HG03520 (cell line): ENCODE measurements at regions not wholly inside any gene's neighbourhood (a gene's known extent, or its start where the extent isn't known, plus 50 kb on each side); places are given as distances from the start of the nearest gene placed in this dataset.

Source experiments
- ATAC-seq: cut with Tn5 transposase; IDR thresholded peaks from one replicate; pipeline ENCODE4 v1.9.1; 2021; ENCODE audit warnings: mild to moderate bottlenecking, moderate library complexity; ENCODE audit not compliant: unreplicated experiment

DNA sequence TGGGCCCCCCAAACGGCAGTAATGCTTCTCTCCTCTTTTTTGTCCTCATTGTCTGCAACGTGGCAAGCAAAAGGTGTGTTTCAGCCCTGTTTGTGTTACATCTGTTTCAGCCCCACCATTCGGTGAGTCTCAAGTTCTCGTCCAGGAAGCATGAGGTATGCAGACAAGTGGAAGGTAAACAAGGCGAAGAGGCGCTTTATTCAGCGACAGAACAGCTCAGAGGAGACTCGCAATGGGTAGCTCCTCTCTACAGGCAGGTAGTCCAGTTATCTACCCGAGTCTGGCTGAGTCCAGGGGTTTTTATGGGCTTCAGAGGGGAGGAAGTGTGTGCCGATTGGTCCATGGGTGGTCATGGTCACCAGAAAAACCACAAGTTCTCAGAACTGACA lies 733.4 kb upstream of the CDH7 start:
- no peak for ATAC-seq

DNA sequence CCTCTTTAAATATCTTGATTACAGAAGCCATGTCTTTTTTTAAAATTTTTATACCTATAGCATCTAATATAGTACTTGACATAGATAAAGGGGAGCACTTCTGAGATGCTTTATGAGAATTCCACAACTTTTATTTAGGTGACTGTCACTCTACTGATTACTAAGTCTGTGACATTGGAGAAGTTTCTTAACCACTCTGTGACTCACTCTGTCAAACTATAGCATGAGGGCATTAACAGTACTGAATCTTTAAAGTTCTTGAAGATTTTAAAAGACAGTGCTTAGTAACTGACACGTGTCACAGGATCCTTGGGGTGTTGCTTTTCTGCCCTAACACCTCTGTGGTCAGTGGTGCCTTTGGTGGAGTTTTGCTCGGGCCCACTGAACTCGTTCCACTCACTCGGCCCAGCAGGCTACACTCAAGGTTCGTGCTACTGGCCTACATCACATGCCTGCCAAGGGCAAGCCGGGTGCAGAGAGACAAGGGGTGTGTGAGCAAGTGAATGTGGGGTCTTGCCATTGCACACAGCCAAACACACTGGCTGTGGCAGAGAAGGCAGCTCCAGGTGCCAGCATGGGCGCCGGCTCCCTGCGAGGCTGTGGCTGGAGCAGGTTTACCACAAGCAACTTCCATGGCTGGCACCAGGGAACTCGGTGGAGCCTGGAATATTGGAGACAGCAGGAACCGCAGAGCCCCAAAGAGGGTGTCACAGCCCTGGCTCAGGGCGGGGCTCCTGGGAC lies 734.0 kb upstream of the CDH7 start:
- ATAC-seq: no peak

DNA sequence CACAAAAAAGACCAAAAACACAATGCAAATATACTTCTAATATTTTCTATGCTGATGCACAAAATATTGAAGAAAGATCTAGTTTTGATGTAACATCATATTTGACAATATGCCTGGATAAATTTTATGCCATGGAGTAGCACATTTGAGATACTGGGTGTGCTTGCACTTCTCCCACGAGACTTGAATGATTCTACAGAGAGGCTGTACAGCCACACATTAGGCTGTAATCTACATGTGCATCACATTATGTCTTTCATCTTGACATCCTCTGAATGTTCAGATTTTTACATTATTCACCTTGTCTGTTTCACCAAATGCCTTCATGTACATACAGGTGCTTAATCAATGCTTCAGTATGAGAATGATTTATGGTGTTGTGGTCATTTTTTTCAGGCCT lies 756.4 kb upstream of the CDH7 start:
- ATAC-seq: no peak

DNA sequence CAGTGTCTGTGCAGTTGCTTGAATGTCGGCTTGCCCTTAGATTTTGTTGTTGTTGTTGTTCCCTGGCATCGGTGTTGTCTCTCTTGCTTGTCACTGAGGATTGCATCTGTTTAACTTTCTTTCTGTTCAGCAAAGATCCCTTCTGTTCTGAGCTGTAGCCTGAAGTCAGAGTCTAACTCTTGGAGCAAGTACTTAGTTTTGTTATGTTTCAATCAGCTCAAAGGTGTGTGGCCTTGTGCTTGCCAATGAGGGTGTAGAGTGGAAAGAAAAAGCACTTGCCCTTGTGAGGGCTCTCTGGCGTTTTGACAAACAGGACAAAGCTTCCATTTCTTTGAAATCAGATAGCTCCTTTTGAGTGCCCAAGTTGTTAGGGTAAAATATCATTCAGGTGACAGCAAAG lies 757.1 kb upstream of the CDH7 start:
- no peak for ATAC-seq

DNA sequence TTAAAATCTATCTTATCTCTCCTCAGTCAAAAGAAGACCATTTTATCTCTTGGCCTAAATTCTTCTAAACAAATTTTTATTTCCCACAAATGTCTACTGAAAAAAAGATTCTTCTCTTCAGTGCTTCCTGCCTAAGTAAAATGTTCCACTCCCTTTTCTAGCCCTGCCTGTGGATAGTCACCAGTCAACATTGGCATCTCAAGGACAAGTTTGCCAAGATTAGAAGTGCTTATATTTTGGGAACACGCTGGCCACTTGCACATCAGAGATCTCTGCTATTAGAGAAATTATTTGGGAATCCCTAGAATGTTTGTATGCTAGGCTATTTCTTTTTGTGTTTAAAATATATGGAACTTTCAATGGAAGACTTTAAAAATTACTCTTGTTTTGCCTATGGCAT lies 758.2 kb upstream of the CDH7 start:
- no peak for ATAC-seq

DNA sequence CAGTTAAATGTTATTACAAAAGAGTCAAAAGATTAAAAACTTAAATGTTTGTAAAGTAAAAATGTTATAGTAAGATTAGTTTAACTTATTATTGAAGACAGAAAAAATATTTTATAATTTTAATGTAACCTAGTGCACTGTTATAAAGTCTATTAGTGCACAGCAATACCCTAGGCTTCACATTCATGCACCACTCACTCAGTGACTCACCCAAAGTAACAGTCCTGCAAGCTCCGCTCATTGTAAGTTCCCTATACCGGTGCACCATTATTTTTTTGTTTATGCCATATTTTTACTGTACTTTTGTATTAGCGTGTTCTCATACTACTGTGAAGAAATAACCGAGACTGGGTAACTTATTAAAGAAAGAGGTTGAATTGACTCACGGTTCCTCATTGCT lies 759.7 kb upstream of the CDH7 start:
- no peak for ATAC-seq

DNA sequence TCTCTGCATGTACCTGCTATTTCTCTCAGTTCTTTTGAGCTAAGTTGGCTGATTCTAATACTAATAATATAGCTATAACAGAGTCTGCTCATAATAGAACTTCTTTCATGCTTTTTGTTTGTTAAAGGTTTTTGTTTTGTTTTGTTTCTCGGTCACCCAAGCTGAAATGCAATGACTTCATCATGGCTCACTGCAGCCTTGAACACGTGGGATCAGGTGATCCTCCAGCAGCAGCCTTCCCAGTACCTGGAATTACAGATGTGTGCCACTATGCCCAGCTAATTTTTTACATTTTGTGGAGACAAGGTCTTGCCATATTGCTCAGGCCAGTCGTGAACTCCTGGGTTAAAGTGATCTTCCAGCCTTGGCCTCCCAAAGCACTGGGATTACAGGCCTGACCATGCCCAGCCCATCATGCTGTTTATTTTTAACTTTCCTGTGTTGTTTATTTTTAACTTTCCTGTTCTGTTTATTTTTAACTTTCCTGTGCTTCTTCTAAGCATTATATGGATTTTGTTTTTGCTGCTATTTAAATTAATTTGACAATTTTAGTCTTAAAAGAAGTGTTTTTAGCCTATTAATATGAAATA lies 763.8 kb upstream of the CDH7 start:
- no peak for ATAC-seq

DNA sequence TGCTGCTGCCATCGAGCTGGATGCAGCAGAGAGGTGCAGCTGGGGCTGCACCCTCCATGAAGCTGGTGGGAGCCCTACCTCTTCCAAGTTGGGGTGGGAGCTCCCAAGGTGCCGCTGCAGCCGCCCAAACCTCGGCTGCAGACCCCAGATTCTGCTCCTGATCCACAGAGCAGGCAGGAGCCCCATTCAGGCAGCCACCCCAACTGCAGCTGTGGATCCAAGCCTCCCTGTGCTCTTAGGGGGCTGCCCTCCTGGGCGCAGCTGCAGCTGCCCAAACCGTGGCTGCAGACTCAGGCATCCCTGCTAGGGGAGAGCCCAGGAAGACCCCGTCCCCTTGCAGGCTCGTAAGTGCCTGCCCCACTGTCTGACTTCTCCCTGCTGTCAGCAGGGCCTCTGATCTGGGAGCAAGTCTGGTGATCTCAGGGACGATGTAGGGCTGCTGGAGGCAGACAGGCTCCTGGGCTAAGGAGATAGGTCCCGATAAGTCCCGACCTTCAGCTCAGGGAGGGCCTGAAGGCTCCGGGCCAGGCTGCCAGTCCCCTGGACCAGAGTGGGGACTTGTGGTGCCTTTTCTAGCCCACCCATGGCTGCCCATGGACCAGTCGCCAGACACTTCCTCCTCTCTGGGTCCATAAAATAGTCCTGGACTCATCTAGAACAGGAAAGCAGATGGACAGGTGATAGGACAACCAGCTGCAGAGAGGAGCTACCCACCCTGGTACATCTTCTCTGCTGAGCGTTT lies 767.1 kb upstream of the CDH7 start:
- no peak for ATAC-seq

DNA sequence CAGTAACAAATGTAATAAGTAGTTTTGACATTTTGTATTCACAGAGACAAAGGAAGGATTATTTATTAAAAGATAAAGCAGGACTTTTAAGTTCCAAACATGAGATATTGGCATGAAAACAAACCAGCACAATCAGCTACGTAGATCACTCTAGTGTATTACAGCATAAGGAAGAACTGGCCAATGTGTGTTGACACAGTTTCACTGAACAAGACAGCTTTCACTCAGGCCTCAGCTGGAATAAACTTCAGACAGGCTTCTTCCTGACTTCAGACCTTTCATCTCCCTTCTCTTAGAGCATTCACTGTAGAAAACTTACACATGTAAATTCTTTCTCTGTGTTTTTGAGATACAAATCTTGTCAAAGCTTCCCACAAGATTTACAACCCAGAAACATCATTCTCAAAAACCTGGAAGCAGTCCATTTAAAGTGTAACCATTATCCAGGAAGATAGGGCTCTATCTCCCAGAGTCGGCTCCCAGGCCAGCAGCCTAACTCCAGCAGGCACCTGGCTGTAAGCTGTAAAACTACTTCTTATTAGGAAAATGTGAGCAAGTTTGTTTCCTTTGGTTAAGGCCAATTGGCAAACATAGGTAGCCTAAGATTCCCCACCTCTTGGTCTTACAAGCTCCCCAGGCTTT lies 768.3 kb upstream of the CDH7 start:
- ATAC-seq: no peak

DNA sequence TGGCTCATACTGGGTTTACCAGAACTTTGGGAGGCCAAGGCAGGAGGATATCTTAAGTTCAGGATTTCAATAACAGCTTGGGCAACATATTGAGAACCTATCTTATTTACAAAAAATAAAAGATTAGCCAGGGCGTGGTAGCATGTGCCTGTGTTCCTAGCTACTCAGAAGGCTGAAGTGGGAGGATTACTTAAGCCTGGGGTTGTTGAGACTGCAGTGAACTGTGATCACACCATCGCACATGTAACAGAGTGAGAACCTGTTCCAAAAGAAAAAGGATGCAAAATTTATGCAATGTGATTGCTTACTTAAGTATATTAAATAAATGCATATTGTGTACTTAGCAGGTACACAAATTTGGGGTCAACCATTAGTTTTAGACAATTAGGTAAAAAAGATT lies 768.9 kb upstream of the CDH7 start:
- ATAC-seq: no peak

DNA sequence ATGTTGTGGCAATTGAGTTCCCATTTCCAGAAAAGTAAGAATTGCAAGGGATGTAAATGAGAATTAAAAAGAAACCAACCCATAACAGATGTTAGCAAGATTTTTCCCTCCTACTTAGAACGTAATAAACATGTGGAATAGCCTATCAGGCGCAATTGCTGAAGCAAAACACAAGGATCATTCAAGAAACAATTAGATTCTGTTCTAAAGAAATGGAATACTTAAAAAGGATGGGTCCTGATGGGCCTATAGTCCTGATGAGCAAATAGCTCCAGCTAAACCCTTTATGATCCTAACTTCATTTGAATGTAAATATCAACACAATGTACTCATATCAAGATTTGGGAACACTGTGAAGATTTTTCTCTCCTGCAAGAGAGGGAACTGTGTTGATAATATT lies 771.0 kb upstream of the CDH7 start:
- no peak for ATAC-seq

DNA sequence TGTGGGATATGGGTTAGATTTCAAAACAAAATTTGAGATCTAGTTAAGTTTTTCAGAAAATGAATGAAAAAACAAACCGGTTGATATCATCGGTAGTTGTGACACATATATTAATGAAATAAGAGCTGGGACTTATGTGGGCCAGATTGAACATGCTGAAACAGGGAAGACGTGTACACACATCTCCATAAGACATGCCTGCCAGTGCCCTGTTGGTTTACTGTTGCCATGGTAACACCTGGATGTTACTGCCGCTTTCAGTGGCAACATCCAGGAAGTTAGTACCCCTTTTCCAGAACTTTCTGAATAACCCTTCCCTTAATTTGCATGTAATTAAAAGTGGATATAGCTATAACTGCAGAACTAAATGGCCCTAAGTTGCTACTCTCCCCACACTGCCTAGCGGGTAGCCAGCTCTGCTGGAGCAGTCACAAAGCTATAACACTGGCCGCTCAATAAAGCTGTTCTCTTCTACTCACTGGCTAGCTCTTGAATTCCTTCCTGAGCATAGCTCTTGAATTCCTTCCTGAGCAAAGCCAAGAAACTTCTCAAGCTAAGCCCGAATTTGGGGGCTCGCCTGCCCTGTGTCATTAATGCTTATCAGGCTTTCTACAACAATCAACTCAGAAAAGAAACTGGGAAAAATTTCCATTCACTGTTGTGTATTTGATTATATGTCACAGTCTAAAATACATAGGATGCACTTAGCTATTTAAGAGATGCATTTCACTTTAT lies 776.3 kb upstream of the CDH7 start:
- no peak for ATAC-seq

DNA sequence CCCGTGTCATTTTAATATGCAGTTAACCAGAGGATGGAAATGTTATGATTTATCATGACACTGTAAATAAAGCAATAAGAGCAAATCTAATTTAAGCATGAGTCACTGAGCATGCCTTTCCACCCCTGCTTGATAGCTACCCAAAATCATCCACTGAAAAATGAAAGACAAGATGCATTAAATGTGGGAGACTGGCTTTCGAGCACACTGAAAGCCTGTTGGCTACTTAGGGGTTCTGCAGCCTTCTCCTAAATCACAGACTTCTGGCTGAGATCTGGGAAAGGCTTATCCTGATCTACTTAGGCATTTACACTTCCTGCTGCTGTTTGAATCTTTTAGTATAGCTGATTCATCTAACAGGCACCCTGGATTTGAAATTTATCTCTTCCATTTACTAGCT lies 778.3 kb upstream of the CDH7 start:
- no peak for ATAC-seq

DNA sequence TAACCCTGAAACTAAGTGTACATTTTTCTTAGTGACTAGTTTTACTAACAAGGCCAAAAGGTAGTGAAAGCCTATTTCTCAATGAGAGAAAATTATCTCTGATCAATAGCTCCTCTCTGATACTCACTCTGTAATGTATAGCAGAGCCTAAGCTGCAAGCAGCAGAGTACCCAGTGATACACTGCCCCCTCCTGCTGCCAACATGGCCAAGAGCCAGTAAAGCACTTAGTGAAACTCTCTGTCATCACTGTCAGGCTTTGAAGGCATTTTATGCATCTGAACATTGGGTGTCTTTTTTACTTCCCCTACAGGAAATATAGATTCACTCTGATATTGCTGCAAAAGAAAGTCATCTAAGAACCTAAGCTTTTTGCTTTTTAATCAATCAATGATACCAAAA lies 784.1 kb upstream of the CDH7 start:
- ATAC-seq: no peak

DNA sequence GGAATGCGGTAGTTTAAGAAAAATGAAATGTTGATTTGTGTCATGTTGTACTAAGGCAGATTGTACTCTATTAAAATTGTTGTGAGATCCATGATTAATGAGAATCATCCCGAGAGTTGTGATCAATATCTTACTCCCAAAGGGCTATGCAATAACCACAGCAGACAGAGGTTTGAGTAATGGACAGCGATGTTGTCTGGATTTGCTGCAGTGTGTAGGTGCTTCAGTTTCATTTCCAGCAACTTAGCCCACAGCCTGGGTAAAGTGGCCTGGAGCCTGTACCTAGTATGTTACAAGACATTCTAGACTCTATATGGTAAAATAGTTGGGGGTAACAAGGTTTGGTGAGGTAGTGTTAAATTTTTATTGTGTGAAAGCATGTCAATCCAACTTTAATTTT lies 794.3 kb upstream of the CDH7 start:
- ATAC-seq: no peak

DNA sequence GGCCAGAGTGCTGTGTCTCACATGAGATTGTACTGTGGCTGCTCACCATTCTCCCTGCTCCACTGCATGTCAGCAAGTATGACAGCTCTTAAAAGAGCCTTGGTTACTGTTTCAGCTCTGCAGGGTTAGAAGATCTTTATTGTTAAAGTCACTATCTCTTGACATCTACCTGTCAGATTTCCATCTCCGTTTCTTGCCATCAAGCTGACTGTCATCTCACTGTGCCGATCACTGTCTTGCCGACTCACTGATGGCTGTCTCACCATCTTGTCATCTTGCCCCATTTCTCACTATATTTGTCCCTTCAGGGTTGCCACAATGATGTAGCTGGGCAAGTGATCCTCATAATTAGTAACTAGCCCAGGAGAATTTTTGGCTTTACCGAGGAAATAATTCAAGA lies 800.9 kb upstream of the CDH7 start:
- ATAC-seq: no peak

DNA sequence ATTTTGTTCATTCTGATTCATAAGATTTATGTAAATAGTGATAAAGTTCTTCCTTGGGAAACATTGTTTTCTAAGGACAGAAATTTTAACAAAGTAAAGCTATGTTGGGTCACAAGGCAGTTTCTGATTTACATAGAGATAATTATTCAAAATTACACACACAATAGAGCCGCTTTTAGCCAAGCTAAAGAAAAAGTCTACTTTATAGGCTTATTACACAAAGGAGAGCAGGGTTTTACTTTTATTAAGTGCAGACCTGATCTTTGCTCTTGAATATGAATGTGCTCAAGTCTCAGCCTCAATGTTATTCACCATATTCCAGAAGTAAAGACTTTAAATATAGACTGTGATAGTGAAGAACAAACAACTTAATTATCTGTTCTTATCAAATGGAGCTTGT lies 787.8 kb upstream of the LINC00305 start:
- no peak for ATAC-seq

DNA sequence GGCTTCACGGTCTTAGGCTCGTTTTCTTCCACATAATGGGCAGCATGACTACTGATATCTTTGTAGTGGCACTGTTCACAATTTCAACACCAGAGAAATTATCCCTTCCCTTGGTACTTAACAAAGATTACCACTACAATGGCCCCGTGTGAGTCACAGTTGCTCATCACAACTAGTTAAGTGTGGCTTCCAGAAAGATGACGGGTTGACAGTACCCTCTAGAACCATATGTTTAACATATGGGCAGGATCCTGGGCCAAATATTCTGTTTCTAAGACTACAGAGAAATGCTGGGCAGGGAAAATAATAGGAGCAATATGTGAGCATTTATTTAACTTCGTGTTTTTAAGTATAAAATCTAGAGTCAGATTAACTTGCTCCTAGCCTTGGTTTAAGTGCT lies 780.1 kb upstream of the LINC00305 start:
- no peak for ATAC-seq

DNA sequence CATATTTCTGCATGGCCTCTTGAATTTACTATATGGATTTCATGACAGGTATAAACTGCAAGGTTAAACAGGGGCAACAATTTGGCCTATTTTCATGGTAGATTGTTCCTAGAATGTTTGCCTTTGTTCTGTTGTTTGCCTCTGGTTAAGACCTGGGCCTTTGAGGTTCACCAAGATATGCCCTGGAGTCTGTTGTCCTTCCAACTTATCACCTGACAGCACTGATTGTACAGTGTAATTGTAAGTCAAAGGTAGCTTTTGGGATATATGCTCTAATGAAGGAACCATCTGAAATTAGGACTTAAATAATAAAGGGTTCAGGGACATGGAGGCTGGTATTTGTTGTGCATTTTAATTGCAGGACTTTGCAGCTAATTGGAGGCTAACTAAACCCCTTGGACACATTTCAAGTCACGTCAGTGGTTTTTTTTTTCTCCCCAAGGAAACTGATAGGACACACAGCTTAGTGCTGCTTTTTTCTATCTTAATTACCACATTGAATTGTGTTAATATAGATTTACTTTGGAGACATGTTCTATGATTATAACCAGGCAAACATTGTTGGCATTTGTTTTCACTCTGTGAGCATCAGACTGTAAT lies 771.2 kb upstream of the LINC00305 start:
- ATAC-seq: no peak

DNA sequence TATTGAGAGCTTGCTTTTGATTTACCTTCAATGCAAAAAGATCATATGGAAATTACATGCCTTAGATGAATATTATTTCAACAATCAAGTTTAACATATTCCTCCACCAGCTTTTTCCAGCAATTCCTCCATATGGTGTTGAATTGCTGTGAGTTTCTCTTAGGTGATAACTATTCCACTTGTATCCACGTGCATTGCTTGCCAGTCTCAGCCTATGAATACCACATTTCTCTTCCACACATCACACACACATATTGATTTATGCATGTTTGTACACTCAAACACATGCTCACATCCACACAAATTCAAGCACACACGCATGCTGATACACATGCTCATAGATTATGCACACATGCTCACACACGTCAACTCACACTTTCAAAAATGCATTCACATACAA lies 770.0 kb upstream of the LINC00305 start:
- no peak for ATAC-seq

DNA sequence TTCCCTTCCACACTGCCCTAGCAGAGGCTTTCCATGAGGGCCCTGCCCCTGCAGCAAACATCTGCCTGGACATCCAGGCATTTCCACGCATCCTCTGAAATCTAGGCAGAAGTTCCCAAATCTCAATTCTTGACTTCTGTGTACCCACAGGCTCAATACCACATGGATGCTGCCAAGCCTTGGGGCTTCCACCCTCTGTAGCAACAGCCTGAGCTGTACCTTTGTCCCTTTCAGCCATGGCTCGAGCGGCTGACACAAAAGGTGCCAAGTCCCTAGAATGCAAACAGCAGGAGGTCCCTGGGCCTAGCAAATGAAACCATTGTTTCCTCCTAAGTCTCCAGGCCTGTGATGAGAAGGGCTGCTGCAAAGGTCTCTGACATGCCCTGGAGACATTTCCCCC lies 744.5 kb upstream of the LINC00305 start:
- ATAC-seq: no peak
